NCI-H128 (cell line): ENCODE measurements at regions not wholly inside any gene's neighbourhood (a gene's known extent, or its start where the extent isn't known, plus 50 kb on each side); places are given as distances from the start of the nearest gene placed in this dataset.

Experiments used
- DNase-seq: peaks from one replicate; lab custom pipeline; 2025; ENCODE audit not compliant: unreplicated experiment; lab: John Stamatoyannopoulos, UW

GRCh38 chr22:48354096-48354495, 1473.6 kb downstream of the BRD1 start:
- no peak for DNase-seq

- no peak for DNase-seq
Observed at GRCh38 chr22:48353116-48353947, 1474.3 kb downstream of the BRD1 start.

- no peak for DNase-seq
Observed at GRCh38 chr22:48352086-48352911, 1475.4 kb downstream of the BRD1 start.

- DNase-seq = no peak
Observed at GRCh38 chr22:48351376-48352085, 1476.1 kb downstream of the BRD1 start.

GRCh38 chr22:48350456-48350855, 1477.2 kb downstream of the BRD1 start:
- DNase-seq = no peak

- DNase-seq = no peak
Observed at GRCh38 chr22:48348855-48349254, 1478.8 kb downstream of the BRD1 start.

GRCh38 chr22:48347311-48347710, 1480.4 kb downstream of the BRD1 start:
- no peak for DNase-seq

GRCh38 chr22:48346911-48347310, 1480.8 kb downstream of the BRD1 start:
- DNase-seq = no peak

GRCh38 chr22:48346311-48346710, 1481.4 kb downstream of the BRD1 start:
- no peak for DNase-seq

- DNase-seq = no peak
Observed at GRCh38 chr22:48345631-48346030, 1482.0 kb downstream of the BRD1 start.

GRCh38 chr22:48343461-48343860, 1484.2 kb downstream of the BRD1 start:
- DNase-seq = no peak

GRCh38 chr22:48342732-48343131, 1484.9 kb downstream of the BRD1 start:
- DNase-seq = no peak

- DNase-seq = no peak
Observed at GRCh38 chr22:48342016-48342415, 1485.7 kb downstream of the BRD1 start.

GRCh38 chr22:48340727-48341709, 1486.7 kb downstream of the BRD1 start:
- no peak for DNase-seq

GRCh38 chr22:48340191-48340590, 1487.5 kb downstream of the BRD1 start:
- no peak for DNase-seq

GRCh38 chr22:48338793-48339705, 1488.6 kb downstream of the BRD1 start:
- no peak for DNase-seq

GRCh38 chr22:48337957-48338792, 1489.5 kb downstream of the BRD1 start:
- no peak for DNase-seq

- DNase-seq = no peak
Observed at GRCh38 chr22:48336339-48337060, 1491.2 kb downstream of the BRD1 start.
